ENCODE measurements at regions not wholly inside any gene's neighbourhood (a gene's known extent, or its start where the extent isn't known, plus 50 kb on each side); places are given as distances from the start of the nearest gene placed in this dataset.

- Mint-ChIP-seq H3K27me3 (ENCODE audit: low read depth, unreplicated experiment) (no peaks in the 10 kb centered on the region), H3K9me3 (ENCODE audit: unreplicated experiment) (no peaks in the 10 kb centered on the region), H3K27ac (ENCODE audit: unreplicated experiment) (no peak overlapping the region), H3K4me3 (ENCODE audit: unreplicated experiment) (no peak overlapping the region), H3K36me3 (ENCODE audit: low read depth, unreplicated experiment) (no peaks in the 10 kb centered on the region), H3K4me1 (ENCODE audit: low read depth, unreplicated experiment) (no peaks in the 10 kb centered on the region)
- FAIRE-seq (no peak), DNase-seq (ENCODE audit: low read depth) (no peak)
- Histone ChIP-seq H3K4me1 (ENCODE audit: insufficient read depth, low read length) (no peaks in the 10 kb centered on the region), H3K79me2 (ENCODE audit: insufficient read depth, low read length) (no peaks in the 10 kb centered on the region), H3K27ac (ENCODE audit: low read depth, low read length) (no peak overlapping the region), H3K4me2 (ENCODE audit: low read length) (no peak overlapping the region), H3K4me3 (ENCODE audit: insufficient read depth, low read depth, low read length) (no peak overlapping the region), H2AFZ (ENCODE audit: low read depth, low read length) (no peak overlapping the region), H4K20me1 (ENCODE audit: insufficient read depth, low read length) (no peaks in the 10 kb centered on the region), H3K27me3 (ENCODE audit: insufficient read depth, low read length) (no peaks in the 10 kb centered on the region), H3K9me3 (ENCODE audit: insufficient read depth, low read depth, low read length) (no peaks in the 10 kb centered on the region), H3K36me3 (ENCODE audit: insufficient read depth, low read length) (no peaks in the 10 kb centered on the region), H3K9ac (ENCODE audit: low read length) (no peak overlapping the region)
- TF ChIP-seq CTCF (IDR thresholded peaks at IDR 0.05; ENCODE audit: insufficient read depth, low read depth, low read length) (no peak), EZH2 (IDR thresholded peaks at IDR 0.05; ENCODE audit: insufficient read depth, low read length) (no peak)
These were observed 128.7 kb upstream of the TLL1 start for GRCh38 chr4:165744370-165744769.

- H3K4me2 ChIP-seq (ENCODE audit: low read length) = no peak overlapping the region
- no peak overlapping the region for H3K9ac ChIP-seq (ENCODE audit: low read length)
- H3K4me3 Mint-ChIP-seq (ENCODE audit: unreplicated experiment) = no peak overlapping the region
- no peaks in the 10 kb centered on the region for H3K4me1 ChIP-seq (ENCODE audit: insufficient read depth, low read length)
- no peak overlapping the region for H3K27ac ChIP-seq (ENCODE audit: low read depth, low read length)
- H3K4me1 Mint-ChIP-seq (ENCODE audit: low read depth, unreplicated experiment) = no peaks in the 10 kb centered on the region
- no peaks in the 10 kb centered on the region for H3K9me3 Mint-ChIP-seq (ENCODE audit: unreplicated experiment)
- no peak for TF ChIP-seq CTCF (IDR thresholded peaks at IDR 0.05; ENCODE audit: insufficient read depth, low read depth, low read length)
- TF ChIP-seq EZH2 (IDR thresholded peaks at IDR 0.05; ENCODE audit: insufficient read depth, low read length) = no peak
- no peaks in the 10 kb centered on the region for H3K79me2 ChIP-seq (ENCODE audit: insufficient read depth, low read length)
- no peaks in the 10 kb centered on the region for H3K36me3 ChIP-seq (ENCODE audit: insufficient read depth, low read length)
- no peaks in the 10 kb centered on the region for H3K9me3 ChIP-seq (ENCODE audit: insufficient read depth, low read depth, low read length)
- no peak for DNase-seq (ENCODE audit: low read depth)
- H2AFZ ChIP-seq (ENCODE audit: low read depth, low read length) = no peak overlapping the region
- H3K36me3 Mint-ChIP-seq (ENCODE audit: low read depth, unreplicated experiment) = no peaks in the 10 kb centered on the region
- no peak for FAIRE-seq
- peaks cover 2% of the 10 kb centered on the region for H3K27me3 Mint-ChIP-seq (ENCODE audit: low read depth, unreplicated experiment)
- H3K4me3 ChIP-seq (ENCODE audit: insufficient read depth, low read depth, low read length) = no peak overlapping the region
- H3K27me3 ChIP-seq (ENCODE audit: insufficient read depth, low read length) = no peaks in the 10 kb centered on the region
- no peaks in the 10 kb centered on the region for H4K20me1 ChIP-seq (ENCODE audit: insufficient read depth, low read length)
- no peak overlapping the region for H3K27ac Mint-ChIP-seq (ENCODE audit: unreplicated experiment)
These were observed 124.7 kb upstream of the TLL1 start for GRCh38 chr4:165748321-165748720.

GRCh38 chr4:165751882-165752281 is 121.2 kb upstream of the TLL1 start:
- Histone ChIP-seq H3K27ac (ENCODE audit: low read depth, low read length) (no peak overlapping the region), H3K36me3 (ENCODE audit: insufficient read depth, low read length) (no peaks in the 10 kb centered on the region), H3K79me2 (ENCODE audit: insufficient read depth, low read length) (no peaks in the 10 kb centered on the region), H3K9me3 (ENCODE audit: insufficient read depth, low read depth, low read length) (peaks cover 2% of the 10 kb centered on the region), H3K27me3 (ENCODE audit: insufficient read depth, low read length) (no peaks in the 10 kb centered on the region), H4K20me1 (ENCODE audit: insufficient read depth, low read length) (no peaks in the 10 kb centered on the region), H3K9ac (ENCODE audit: low read length) (no peak overlapping the region), H3K4me3 (ENCODE audit: insufficient read depth, low read depth, low read length) (no peak overlapping the region), H3K4me2 (ENCODE audit: low read length) (no peak overlapping the region), H2AFZ (ENCODE audit: low read depth, low read length) (no peak overlapping the region), H3K4me1 (ENCODE audit: insufficient read depth, low read length) (no peaks in the 10 kb centered on the region)
- DNase-seq (ENCODE audit: low read depth) (no peak), FAIRE-seq (no peak)
- H3K27me3 Mint-ChIP-seq (ENCODE audit: low read depth, unreplicated experiment) = peaks cover 2% of the 10 kb centered on the region
- no peak overlapping the region for H3K27ac Mint-ChIP-seq (ENCODE audit: unreplicated experiment)
- TF ChIP-seq CTCF (IDR thresholded peaks at IDR 0.05; ENCODE audit: insufficient read depth, low read depth, low read length) (no peak), EZH2 (IDR thresholded peaks at IDR 0.05; ENCODE audit: insufficient read depth, low read length) (no peak)
- H3K4me1 Mint-ChIP-seq (ENCODE audit: low read depth, unreplicated experiment) = no peaks in the 10 kb centered on the region
- no peak overlapping the region for H3K4me3 Mint-ChIP-seq (ENCODE audit: unreplicated experiment)
- no peaks in the 10 kb centered on the region for H3K36me3 Mint-ChIP-seq (ENCODE audit: low read depth, unreplicated experiment)
- H3K9me3 Mint-ChIP-seq (ENCODE audit: unreplicated experiment) = no peaks in the 10 kb centered on the region

Measured in astrocyte (in vitro differentiated cells and primary cell).